ENCODE measurements at regions not wholly inside any gene's neighbourhood (a gene's known extent, or its start where the extent isn't known, plus 50 kb on each side); places are given as distances from the start of the nearest gene placed in this dataset.

DNA sequence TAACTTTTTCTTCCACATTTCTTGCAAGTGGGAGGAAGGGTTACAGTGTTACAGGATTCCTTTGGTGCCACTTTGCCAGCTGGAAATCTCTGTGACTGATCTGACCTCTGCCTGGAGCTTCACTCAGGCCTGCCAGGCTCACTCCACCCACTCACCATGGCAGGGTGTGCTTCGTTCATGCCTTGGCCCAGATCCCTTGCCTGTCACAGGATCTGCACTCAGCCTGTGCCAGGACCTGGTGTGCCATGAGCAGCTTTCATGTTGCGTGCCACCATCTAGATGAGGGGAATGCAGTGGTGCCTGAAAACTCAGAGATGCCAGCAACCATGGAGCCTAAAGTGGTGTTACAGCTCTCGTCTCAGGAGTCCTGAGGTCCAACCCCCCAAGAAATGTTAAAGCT lies 2596.4 kb downstream of the PCDH7 start:
- DNase-seq, result no peak

DNA sequence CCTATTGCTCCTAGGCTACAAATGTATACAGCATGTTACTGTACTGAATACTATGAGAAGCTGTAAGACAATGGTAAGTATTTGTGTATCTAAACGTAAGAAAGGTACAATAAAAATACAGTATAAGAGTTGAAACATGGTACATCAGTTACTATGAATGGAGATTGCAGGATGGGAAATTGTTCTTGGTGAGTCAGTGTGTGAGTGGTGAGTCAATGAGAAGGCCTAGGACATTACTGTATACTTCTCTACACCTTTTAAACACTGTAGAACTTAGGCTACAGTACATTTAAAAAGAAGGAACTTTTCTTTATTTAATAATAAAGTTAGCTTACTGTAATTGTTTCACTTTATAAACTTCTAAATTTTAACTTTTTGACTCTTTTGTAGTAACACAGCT lies 2603.2 kb downstream of the PCDH7 start:
- DNase-seq, result no peak

DNA sequence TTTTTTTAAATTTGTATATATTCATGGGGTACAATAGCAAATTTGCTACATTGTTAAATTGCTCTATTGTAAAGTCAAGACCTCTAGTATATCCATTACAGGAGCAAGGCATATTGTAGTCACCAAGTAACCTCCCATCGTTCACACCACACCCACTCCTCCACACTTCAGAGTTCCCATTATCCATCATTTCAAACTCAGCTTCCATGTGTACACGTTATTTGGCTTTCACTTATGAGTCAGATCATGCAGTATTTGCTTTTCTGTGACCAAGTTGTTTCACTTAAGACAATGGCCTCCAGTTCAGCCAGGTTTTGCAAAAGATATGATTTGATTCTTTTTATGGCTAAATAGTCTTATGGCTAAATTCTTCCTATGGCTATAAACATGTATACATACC lies 2614.2 kb downstream of the PCDH7 start:
- DNase-seq, result no peak

DNA sequence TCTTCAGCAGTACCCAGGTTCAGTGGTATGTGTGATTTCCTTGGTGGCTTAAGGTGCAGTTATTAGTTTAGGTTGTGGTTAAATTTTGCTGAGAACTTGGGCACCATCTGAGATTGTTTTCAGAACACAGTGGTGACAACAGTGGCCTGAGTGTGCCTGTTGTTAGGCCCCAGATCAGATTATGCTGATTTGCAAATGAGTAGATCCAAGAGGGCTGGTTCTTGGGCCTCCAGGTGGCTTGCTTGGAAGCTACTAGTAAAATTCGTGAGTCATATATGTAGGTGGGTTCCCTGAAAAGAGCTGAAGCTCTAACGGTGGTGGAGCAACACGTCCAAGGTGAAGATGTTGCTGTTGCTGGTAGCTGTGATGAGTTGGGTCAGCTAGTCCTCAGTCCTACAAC lies 2619.6 kb downstream of the PCDH7 start:
- no peak for DNase-seq

DNA sequence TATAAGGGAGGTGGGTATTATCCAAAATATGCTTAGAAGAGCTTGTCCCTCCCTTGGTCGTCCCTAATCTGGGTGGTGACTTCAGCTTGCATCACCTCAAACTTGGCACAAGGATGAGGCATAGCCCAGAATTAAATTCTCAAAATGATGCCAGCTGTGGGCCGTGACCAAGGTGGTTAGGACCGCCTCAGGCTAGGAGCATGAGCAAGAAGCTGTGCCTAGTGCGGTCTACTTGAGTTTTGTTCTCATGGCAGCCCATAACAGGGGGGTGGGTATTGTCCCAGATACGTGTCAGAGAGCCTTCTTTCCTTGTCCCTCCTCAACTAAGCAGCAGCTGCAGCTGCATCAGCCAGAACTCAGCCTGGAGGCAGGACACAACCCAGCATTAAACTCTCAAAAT lies 2620.0 kb downstream of the PCDH7 start:
- no peak for DNase-seq

DNA sequence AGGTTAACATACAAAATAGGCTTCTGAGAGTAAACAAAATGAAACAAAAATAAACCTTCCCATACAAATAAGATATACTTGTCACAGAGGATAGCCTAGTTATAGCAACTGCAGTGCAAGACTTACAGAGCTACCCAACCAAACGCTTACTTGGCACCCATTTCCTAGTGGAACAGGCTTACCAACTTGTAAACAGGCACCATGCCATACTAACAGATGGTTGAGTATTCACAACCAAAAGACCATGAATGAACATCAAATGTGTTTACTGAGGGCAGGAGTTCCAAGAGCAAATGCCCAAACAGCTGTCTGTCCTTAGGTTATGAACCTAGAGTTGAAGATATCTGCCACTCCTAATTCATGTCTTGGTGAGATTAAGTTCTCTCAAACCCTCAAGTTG lies 2629.2 kb downstream of the PCDH7 start:
- DNase-seq, result no peak

DNA sequence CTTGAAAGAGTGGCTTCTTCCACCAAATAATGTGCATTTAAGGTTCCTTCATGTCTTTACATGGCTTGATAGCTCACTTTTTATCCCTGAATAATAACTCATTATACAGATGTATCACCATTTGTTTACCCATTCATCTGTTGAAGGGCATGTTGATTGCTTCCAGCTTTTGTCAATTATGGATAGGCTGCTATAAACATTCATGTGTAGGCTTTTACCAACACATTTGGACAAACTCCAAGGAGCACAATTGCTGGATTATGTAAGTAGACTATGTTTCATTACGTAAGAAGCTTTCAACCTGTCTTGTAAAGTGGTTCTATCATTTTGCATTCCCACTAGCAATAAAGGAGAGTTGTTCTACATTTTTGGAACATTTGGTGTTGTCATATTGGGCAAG lies 2637.0 kb downstream of the PCDH7 start:
- no peak for DNase-seq

DNA sequence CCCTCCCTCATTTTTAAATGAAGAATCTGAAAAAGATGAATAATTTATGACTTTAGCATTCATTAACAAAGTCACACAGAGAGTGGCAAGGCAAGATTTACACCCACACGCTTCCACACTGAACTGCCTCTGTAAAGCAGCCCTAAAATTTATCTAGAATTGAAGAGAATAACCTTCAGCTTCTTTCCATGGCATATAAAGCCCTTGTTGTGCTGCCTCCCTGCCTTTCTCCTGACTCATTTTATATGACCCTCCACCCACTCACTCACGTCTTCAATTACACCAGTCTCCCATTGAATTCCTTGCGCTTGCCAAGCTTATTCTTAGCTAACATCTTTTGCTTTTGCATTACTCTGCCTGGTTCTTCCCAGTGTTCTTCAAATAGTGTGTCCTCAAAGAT lies 2649.3 kb downstream of the PCDH7 start:
- no peak for DNase-seq

DNA sequence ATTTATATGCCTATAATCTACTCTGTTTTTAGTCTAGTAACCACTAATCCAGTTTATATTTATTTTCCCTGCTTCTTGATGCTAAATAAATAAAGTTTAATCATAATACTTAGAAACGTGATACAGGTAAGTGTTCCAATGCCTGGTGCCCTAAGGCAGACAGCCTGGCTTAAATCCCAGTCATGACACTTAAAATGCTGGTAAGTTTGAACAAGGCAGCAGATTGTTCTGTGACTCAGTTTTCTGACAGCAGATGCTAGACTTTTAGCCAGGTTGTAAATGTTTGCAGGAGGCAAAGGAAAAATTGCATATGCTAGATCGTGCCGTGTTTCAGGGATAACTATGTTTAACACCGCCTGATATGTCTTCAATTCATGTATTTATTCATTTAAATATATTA lies 2661.6 kb downstream of the PCDH7 start:
- no peak for DNase-seq

DNA sequence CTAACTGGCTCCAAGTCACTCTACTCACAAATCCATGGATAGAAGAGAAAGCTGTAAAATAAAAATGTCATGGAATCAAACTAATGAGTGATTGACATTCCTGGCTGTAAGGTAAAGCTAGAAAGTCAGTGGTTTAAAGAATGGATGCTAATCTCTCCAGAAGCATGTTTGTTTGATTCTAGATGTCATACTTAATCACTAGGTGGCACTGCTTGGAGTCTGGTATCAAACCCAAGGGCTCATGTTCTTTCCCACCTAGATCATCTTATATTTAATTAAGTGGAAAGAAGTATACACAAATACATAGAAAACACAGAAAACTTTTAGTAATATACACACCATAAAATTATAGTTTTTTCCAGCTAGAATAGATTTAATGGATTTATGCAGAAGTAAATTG lies 2666.6 kb downstream of the PCDH7 start:
- DNase-seq, result no peak

DNA sequence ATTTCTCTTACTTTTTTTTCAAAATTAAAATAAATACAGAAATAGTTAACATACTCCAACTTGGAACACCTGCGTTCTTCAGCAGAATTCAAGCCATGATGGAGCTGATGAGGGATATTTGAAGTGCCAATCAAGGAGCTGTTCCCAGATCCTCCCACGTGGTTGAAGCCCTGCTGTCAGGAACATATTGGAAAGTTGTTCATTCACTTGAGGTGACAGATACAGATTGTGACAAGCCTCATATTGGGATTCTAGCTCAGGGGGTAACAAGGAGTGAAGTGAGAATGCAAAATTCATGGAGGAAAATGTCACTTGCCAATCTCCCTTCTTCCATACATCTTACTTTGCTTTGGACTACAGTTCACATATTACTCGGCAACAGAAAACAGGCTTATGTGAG lies 2670.8 kb downstream of the PCDH7 start:
- DNase-seq, result no peak

DNA sequence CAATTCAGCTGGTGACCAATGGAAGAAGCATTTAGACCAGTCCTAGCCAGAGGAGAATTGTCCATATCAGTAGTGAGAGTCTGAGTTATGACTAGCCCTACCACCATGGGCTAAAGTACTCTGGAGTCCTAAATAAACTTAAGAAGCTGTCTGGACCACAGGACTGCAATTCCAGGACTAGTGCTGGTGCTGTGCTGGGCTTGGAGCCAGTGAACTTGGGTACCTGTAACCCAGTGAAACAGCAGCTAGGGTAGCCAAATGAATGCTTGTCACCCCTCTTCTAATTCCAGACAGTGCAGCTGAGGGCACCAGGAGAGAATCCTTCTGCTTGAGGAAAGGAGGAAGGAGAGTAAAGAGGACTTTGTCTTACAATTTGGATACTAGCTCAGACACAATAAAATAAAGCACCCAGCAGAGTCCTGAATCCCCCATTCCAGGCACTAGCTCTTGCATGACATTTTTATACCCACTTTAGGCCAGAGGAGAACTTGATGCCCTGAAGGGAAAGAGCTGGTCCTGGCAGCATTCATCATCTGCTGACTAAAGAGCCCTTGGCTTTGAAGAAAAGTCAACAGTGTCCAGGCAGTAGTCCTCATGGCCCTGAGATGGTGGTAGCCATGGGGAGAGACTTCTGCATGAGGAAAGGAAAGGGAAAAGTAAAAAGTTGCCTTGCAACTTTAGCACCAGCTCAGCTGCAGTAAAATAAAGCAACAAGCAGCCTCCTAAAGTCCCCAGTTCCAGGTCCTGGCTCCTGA lies 2675.7 kb downstream of the PCDH7 start:
- DNase-seq, result no peak

DNA sequence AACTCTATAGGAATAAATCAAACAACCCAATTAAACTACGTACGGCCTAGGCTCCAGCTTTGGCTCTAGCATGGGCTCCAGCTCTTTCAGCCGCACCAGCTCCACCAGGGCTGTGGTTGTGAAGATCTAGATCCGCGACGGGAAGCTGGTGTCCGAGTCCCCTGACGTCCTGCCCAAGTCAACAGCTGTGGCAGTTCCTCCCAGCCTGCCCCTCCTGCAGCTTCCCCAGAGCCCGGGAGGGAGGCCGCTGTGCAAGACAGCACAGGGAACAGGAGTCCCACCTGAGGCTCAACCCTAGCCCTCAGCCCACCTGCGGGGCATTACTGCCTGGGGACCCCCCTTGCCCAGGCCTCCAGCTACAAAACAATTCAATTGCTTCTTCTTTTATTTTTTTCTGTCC lies 2680.3 kb downstream of the PCDH7 start:
- DNase-seq, result no peak

DNA sequence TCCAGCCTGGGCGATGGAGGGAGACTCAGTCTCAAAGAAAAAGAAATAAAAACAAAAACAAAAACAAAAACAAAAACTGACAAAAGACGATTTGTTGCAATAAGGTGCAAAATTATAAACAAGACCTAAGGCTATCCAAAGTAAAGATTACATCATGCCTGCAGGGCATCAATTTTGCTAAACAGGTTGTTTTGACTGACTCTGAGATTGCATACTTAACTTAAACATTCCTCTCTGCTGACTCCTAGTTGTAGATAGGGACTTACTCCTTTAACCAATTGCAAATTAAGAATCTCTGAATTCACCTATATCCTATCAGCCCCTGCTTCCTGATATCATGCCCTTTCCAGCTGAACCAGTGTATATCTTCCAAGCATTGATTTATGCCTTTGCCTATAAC lies 2687.3 kb downstream of the PCDH7 start:
- DNase-seq, result no peak

DNA sequence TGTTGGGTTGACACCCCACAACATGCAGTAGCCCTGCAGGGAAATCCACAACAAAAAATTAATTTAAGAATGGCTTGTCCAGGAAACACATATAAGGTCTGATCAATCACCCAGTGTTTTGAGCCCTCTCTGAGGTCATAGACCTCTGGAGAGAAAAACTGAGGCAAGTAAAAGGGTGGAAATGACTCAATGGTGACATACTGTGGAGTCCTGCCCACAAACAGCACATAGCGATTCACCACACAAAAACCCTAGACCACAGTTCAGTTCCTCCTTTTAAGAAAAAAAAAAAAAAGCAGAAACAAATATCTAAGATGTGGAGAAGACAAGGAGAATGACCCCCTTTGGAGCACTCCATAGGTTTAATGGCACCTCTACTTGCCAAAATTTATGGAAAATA lies 2691.0 kb downstream of the PCDH7 start:
- DNase-seq, result no peak

DNA sequence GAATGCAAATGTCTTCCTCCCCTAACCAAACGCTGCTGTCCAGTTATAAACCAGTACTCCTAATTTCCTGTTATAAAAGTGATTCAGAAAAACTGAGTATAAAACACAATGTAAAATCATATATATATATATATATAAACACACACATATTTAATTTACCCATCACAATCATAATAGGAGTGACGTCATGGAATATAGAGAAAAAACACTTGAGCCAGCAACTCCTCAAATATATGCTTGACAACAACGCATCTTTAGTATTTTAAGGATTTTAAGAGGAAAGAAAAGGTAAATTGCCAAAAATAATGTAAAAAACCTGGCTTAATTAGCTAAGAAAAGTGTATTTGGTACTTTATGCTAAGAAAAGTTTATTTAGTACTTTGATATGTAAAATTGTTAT lies 2701.7 kb downstream of the PCDH7 start:
- DNase-seq, result no peak

DNA sequence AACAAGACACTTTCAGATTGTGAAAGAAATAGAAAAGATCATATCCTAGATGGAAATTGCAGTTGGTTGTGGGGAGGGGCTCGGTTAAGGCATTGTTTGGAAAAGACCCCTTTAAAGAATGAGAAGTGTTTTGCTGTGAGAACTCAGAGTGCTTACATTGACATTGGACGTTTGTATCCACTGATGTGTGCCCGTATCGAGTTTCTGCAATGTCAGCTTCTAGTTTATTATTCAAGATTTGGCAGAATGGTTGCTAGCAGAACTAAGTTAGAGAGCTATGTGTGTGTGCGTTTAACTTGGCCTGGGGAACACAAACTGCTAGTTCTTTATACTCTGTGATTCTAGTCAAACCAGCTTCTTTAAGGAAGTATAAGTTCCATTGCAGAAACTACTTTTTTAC lies 2702.5 kb downstream of the PCDH7 start:
- no peak for DNase-seq

DNA sequence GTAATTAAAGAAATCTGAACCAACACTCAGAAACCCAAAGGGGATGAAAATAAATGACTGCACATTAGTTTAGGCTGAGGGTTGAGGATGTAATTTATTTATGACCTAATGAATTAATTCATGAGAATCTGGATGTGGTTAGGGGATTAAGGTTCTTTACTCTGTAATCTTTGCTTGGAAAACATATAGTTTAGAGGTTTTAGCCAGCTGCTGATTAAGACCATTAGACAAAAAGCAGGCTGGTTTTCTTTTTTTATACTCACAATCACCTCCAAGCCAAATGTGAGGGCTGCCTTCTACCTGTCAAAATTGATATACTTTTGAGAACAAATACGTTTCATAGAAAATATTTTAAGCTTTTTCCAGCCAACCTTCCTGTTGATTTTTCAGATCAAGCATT lies 2705.8 kb downstream of the PCDH7 start:
- DNase-seq, result no peak

DNA sequence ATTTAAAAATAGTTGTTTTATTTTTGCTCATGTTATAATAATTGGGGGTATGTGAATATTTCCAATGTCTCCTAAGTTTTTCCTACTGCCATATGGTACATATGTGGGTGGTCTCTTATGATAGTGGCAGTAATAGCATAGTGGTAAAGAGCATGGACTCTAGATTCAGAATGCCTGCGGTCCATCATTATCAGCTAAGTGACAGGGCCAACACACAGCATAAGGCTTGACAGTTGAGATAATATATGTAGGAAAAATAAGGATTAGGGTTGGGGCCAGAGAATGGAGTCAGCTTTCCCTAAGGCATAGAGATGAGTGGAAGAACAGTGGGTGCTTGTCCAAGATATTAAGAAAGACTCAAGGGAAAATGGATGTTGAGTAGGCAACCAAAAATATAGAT lies 2707.5 kb downstream of the PCDH7 start:
- no peak for DNase-seq

DNA sequence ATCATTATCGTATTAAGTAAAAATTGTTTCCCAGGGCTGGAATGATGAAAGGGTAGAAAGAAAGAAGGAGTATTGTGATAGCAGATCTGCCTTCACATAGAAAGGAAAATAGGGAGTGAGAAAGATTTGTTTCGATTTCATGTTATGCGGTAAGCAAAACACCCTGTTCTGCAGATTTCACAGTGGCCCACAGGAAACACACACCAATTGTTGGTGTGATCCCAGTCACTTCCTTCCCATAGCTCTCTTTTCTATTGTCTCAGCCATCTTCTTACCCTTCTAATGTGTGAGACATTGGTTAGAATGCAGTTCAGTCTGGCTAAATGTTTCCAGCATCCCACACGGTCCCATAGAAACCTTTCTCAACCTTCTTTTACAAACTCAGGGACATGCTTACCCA lies 2709.8 kb downstream of the PCDH7 start:
- DNase-seq, result no peak

DNA sequence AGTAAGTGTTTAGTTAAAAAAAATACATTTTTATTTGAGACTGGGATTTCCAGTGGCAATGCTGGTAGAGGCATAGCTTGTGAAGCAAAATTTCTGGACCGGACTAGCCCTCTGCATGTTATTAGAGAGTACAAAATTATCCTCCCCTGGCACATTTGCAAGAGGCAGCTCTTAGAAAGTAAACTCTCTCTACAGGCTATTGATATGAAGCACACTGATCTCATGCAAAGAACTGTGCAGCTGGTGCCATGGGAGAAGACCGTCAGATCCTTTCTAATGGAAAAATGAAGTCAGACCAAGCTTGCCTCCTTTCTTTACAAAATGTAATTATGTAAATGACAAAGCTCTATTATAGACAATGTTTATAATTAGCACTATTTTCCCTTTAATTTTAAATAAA lies 2717.2 kb downstream of the PCDH7 start:
- DNase-seq, result no peak

DNA sequence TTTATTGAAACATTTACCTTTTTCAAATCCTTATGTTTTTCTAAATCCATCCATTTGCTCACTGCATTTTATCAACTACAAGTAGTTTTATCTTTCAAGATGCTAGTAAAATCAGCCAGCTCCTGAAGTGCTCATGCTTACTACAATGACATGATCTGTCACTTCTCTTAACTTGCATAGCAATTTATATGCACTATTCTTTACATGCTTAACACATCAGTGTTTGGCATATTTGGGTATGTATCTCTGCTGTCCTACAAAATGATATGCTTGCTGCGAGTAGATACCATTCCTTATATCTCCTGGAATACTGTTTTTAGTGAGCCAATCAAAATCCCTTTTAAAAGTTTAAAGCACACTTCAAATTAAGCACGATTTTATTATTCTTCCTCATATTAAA lies 2726.8 kb downstream of the PCDH7 start:
- no peak for DNase-seq

DNA sequence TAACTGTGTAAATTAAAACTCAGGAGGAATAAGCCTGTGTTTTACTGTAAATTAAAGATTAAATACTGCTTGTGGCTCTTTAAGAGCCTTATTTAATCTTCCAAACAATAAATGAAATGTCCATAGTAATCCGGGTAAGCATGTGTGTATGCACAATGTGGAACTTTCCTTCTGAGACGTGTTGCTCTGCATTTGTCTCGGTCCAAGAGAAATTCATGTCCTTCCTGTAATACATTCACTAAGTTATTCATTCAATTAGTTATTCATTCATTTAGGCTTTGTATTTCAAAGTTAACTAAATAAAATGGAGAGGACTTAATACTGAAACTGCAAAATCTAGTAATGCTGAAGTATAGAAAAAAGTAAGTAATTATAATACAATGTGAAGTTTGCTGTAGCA lies 2728.8 kb downstream of the PCDH7 start:
- DNase-seq, result no peak

DNA sequence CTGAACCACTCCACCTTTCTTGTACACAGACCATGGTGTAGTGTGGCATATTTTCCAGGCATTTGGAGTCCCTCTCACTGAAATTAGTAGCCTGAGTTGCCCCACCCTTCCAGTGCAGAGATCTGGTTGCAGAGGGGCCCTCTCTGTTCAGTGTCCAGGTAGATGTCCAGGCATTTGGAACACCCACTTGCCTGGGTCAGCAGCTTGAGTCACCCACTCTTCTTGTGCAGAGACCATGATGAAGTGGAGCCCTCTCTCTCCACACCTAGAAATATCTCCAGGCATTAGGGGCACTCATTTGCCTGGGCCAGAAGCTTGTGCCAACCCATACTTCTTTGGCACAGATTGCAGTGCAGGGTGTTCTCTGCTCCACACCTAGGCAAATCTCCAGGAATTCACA lies 2733.3 kb downstream of the PCDH7 start:
- no peak for DNase-seq

DNA sequence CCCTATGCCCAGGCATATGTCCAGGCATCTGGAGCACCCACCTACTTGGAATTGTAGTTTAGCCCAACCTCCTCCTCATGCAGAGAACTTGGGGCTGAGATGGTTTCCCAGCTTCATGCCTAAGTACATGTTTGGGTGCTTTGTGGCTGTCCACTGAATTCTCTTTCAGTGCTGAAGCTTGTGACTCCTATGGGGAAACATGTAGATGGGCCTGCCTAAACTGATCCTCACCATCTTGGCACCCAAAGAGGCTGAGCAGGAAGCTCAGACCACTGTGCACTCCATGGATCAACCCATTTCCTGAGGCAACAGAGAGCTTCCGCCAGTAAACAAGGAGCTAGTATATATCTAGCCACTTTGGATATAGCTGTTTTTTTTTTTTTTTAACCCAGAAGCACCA lies 2733.7 kb downstream of the PCDH7 start:
- DNase-seq, result no peak

DNA sequence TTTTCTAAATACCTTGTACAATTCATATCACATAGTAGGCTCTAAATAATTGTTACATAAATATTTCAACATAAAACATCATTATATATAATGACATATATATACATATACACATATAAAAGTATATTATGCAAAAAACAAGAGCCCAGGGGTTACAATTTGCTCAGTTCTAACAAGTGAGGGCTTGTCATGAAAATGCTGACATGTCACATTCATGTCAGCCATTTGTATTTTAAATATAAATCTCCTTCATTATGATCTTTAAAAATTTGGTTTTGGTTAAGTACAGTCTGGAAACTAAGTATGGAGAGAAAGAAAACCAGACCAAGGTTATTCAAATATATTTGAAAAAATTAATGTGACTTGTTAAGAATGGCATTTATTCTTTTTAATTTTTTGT lies 2745.4 kb downstream of the PCDH7 start:
- DNase-seq, result no peak
